ENCODE measurements at regions not wholly inside any gene's neighbourhood (a gene's known extent, or its start where the extent isn't known, plus 50 kb on each side); places are given as distances from the start of the nearest gene placed in this dataset.

DNA sequence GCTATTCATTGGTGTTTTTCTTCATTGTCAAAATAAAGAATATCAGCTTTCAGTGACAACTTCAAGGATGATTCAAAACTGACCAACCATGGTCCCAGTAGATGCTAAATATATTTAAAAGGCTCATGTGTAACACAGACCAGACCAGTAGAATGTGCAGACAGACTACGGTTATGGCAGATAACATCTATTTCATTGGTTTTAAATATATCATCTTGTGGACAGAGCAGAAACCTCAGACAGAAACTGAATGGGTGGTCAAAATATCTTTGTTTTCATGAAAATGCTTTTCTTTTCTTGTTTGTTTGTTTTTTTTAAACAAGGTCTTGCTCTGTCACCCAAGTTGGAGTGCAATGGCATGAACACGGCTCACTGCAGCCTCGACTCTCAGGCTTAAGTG lies 107.4 kb upstream of the CREB1 start:
- no peak overlapping the region for H3K4me3 ChIP-seq (replicated peaks; ENCODE audit: low read depth, low read length)
- DNase-seq (ENCODE audit: extremely low read depth, low read depth), result no peak
- TF ChIP-seq, protein P1, sequence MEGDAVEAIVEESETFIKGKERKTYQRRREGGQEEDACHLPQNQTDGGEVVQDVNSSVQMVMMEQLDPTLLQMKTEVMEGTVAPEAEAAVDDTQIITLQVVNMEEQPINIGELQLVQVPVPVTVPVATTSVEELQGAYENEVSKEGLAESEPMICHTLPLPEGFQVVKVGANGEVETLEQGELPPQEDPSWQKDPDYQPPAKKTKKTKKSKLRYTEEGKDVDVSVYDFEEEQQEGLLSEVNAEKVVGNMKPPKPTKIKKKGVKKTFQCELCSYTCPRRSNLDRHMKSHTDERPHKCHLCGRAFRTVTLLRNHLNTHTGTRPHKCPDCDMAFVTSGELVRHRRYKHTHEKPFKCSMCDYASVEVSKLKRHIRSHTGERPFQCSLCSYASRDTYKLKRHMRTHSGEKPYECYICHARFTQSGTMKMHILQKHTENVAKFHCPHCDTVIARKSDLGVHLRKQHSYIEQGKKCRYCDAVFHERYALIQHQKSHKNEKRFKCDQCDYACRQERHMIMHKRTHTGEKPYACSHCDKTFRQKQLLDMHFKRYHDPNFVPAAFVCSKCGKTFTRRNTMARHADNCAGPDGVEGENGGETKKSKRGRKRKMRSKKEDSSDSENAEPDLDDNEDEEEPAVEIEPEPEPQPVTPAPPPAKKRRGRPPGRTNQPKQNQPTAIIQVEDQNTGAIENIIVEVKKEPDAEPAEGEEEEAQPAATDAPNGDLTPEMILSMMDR (IDR thresholded peaks at IDR 0.05; ENCODE audit: low read depth, low read length, missing control alignments), result no peak

DNA sequence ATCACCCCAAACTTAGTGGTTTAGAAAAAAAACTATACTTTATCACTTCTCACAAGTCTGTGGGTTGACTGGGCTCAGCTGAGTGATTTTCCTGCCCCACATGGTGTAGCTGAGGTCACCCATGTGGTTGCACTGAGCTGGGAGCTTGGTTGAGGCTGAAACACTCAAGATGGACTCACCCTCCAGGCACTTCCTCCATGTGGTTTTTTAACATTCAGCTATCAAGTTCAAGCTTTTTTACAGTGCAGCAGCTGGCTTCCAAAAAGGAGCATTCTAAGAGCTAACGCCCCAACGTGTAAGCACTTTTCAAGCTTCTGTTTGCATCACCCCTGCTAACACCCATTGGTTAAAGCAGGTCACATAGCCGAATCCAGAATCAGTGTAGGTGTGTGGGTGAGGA lies 105.9 kb upstream of the CREB1 start:
- TF ChIP-seq, protein P1 (IDR thresholded peaks at IDR 0.05; ENCODE audit: low read depth, low read length, missing control alignments), result no peak
- peak; percentile 79 for DNase-seq (ENCODE audit: extremely low read depth, low read depth)
- H3K4me3 ChIP-seq (replicated peaks; ENCODE audit: low read depth, low read length), result no peak overlapping the region

DNA sequence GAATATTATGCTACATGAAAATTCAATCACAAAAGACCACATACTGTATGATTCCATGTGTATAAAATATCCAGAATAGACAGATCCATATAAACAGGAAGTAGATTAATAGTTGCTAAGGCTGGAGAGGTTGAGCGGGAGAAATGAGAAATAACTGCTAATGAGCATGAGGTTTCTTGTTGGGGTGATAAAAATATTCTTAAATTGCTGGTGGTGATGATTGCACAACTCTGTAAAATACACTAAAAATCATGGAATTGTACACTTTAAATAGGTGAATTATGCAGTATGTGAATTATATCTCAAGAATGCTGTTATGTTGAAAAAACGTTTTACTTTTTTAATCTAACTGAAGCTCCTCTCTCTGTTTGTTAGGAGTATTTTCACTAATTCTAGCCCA lies 101.8 kb upstream of the CREB1 start:
- no peak for DNase-seq (ENCODE audit: extremely low read depth, low read depth)
- TF ChIP-seq, protein P1 (IDR thresholded peaks at IDR 0.05; ENCODE audit: low read depth, low read length, missing control alignments), result no peak
- H3K4me3 ChIP-seq (replicated peaks; ENCODE audit: low read depth, low read length), result no peak overlapping the region

DNA sequence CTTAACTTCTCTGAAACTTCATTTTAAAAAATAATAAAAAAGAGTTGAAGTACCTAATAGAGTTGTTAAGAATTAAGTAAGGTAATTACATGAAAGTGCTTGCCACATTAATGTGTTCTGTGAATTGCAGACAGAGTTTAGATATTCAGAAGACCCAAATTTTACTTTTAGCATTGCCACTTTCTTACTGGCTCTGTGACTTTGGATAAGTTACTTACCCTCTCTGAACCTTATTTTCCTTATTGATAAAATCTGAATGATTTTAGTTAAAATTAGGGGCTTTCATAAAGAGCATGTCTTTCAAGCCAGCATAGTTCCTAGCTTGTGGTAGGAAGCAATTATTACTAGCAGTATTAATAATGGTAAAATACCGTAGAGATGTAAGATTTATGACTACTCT lies 101.2 kb upstream of the CREB1 start:
- no peak overlapping the region for H3K4me3 ChIP-seq (replicated peaks; ENCODE audit: low read depth, low read length)
- DNase-seq (ENCODE audit: extremely low read depth, low read depth), result no peak
- TF ChIP-seq, protein P1 (IDR thresholded peaks at IDR 0.05; ENCODE audit: low read depth, low read length, missing control alignments), result no peak

DNA sequence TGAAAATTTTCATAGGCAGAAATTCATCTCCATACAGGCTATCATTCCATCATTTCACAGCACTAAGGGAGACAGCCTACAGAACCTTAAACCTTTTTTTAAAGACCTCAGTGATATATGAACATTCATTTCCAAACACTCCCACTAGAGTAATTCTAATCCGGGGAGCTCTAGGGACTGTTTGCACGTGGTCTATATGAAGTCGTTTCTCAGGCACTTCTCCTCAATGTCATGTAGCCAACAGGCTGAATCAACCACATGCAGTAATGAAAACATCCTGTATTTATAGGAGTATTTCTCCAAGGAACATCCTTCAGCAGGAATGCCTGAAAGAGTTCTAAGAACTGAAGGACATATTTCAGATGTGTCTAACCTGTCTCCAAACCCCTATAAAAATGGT lies 97.3 kb upstream of the CREB1 start:
- H3K4me3 ChIP-seq (replicated peaks; ENCODE audit: low read depth, low read length), result no peak overlapping the region
- peak; percentile 16 for DNase-seq (ENCODE audit: extremely low read depth, low read depth)

DNA sequence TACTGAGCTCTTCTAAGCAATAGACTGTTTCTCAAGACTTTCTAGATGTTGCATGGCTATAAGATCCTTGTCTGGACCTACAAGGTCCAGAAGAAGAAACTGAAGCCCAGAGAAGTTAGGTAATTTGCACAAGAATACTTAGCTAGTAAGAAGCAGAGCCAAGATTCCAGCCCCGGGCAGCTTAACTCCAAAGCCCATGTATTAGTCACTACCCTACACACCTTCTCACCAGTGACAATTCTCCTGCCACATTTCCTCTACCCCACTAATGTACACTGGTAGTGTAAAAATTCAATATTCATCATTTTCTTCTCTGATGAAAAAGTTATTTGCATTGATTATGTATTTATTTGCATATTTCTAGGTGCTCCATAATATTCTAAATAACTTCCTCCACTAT lies 95.5 kb upstream of the CREB1 start:
- TF ChIP-seq, protein P1 (IDR thresholded peaks at IDR 0.05; ENCODE audit: low read depth, low read length, missing control alignments), result no peak
- H3K4me3 ChIP-seq (replicated peaks; ENCODE audit: low read depth, low read length), result no peak overlapping the region
- DNase-seq (ENCODE audit: extremely low read depth, low read depth), result no peak

More for the DNA sequence above, 97.3 kb upstream of the CREB1 start:
- TF ChIP-seq, protein P1 (IDR thresholded peaks at IDR 0.05; ENCODE audit: low read depth, low read length, missing control alignments), result no peak

DNA sequence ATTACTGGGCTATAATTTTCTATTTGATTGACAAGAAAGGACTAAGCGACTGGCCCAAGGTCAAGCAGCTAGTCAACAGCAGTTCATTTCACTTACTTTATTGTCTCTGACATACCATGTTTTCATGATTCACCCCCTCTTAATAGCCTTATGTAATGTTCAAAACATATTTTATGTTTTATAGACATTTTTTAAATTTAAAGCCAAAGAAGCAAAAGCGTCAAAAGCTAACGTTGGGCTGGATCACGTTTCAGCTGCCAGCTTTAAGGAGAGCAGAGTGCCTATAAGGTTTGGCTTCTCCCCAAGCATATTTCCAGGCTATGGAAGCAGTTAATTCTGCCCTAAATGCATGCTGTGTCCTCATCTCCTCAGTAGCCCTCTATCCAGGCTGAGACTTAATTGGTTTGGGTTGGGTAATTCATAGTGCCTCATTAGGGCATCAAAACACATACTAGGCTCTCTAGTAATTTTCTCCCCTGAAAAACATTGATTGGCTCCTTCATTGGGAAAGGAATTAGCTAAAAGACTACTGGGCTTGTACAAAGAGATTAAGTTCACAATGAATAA lies 94.8 kb upstream of the CREB1 start:
- H3K4me3 ChIP-seq (replicated peaks; ENCODE audit: low read depth, low read length), result no peak overlapping the region
- TF ChIP-seq, protein P1 (IDR thresholded peaks at IDR 0.05; ENCODE audit: low read depth, low read length, missing control alignments), result no peak
- DNase-seq (ENCODE audit: extremely low read depth, low read depth), result no peak

Measured in HFF-Myc (cell line).